MCF 10A (cell line): ENCODE measurements at regions not wholly inside any gene's neighbourhood (a gene's known extent, or its start where the extent isn't known, plus 50 kb on each side); places are given as distances from the start of the nearest gene placed in this dataset.

Experiments used
- BruUV-seq: library from RNA; stranded (reverse); fragments of 400-500 nt; replicated peaks from 2 replicates; lab custom pipeline; 2021; lab: Mats Ljungman, UMichigan
- CTCF ChIA-PET: fragments of 300-600 bp; sonication (Branson Sonifier 250); formaldehyde crosslinking; extraction: SDS; loops from one replicate; lab custom pipeline; 2021; ENCODE audit warnings: antibody characterized with exemption, inconsistent platforms; lab: Yijun Ruan, JAX
- POLR2A ChIA-PET: fragments of 300-600, 350-650 bp; sonication (Branson Sonifier 250); formaldehyde crosslinking; extraction: SDS; loops from one replicate; lab custom pipeline; 2020; ENCODE audit warnings: antibody characterized with exemption, inconsistent platforms; lab: Yijun Ruan, JAX
- DNase-seq: peaks from one replicate; pipeline ENCODE4 v3.0.0-alpha.2; 2018; ENCODE audit not compliant: unreplicated experiment
- H3K27ac Mint-ChIP-seq: one replicate; pipeline ENCODE4 v1.8.0; 2022; ENCODE audit warnings: mild to moderate bottlenecking, low read depth, mixed read lengths; ENCODE audit not compliant: unreplicated experiment
- H3K27me3 Mint-ChIP-seq: one replicate; pipeline ENCODE4 v1.8.0; 2022; ENCODE audit warnings: mixed read lengths; ENCODE audit not compliant: insufficient read depth, unreplicated experiment
- H3K36me3 Mint-ChIP-seq: one replicate; pipeline ENCODE4 v1.8.0; 2022; ENCODE audit warnings: mild to moderate bottlenecking, moderate library complexity, mixed read lengths; ENCODE audit not compliant: insufficient read depth, unreplicated experiment
- H3K4me1 Mint-ChIP-seq: one replicate; pipeline ENCODE4 v1.8.0; 2022; ENCODE audit warnings: mixed read lengths; ENCODE audit not compliant: insufficient read depth, unreplicated experiment
- H3K4me3 Mint-ChIP-seq: one replicate; pipeline ENCODE4 v1.8.0; 2022; ENCODE audit warnings: mild to moderate bottlenecking, moderate library complexity, mixed read lengths; ENCODE audit not compliant: unreplicated experiment
- H3K9me3 Mint-ChIP-seq: one replicate; pipeline ENCODE4 v1.8.0; 2022; ENCODE audit warnings: mixed read lengths; ENCODE audit not compliant: unreplicated experiment
- CTCF ChIP-seq: fragments of 200-600 bp; IDR thresholded peaks from one replicate; pipeline ENCODE4 v1.8.0; 2022; ENCODE audit warnings: antibody characterized with exemption, mild to moderate bottlenecking; ENCODE audit not compliant: unreplicated experiment
- intact Hi-C: fragments of 100-400 bp; cut with micrococcal nuclease; formaldehyde crosslinking; loops from 2 replicates; pipeline ENCODE4 v1.14.1; 2022

GRCh38 chr2:9694661-9695234 lies 64.0 kb upstream of the YWHAQ start:
- Mint-ChIP-seq H3K27ac (no peak overlapping the region), H3K9me3 (no peaks in the 10 kb centered on the region), H3K4me3 (no peak overlapping the region), H3K36me3 (no peaks in the 10 kb centered on the region), H3K27me3 (no peaks in the 10 kb centered on the region), H3K4me1 (peaks cover 17% of the 10 kb centered on the region)
- BruUV-seq = no TSS peak
- intact Hi-C loops = no loop called here
- no peak for TF ChIP-seq CTCF
- ChIA-PET POLR2A (interaction anchor here (2.2 kb wide), 1 partner anchor 65 kb away, joined by 6 read pairs; no protein-coding TSS in a partner anchor), CTCF (interaction anchor here (0.6 kb wide), 1 partner anchor 126 kb away, joined by 4 read pairs; no protein-coding TSS in a partner anchor)
- no peak for DNase-seq

GRCh38 chr2:9695941-9696340 lies 65.1 kb upstream of the YWHAQ start:
- no peaks in the 10 kb centered on the region for H3K27me3 Mint-ChIP-seq
- no peak for TF ChIP-seq CTCF
- H3K27ac Mint-ChIP-seq = no peak overlapping the region
- no peak overlapping the region for H3K4me3 Mint-ChIP-seq
- H3K4me1 Mint-ChIP-seq = peaks cover 9% of the 10 kb centered on the region
- ChIA-PET POLR2A (interaction anchor here (1.2 to 2.2 kb wide), 2 partner anchors 41 to 66 kb away, joined by 3 to 6 read pairs; no protein-coding TSS in a partner anchor), CTCF (interaction anchor here (0.6 kb wide), 1 partner anchor 555 kb away, joined by 3 read pairs; no protein-coding TSS in a partner anchor)
- no TSS peak for BruUV-seq
- no peaks in the 10 kb centered on the region for H3K36me3 Mint-ChIP-seq
- H3K9me3 Mint-ChIP-seq = no peaks in the 10 kb centered on the region
- DNase-seq = no peak
- intact Hi-C loops = no loop called here

- Mint-ChIP-seq H3K27ac (no peak overlapping the region), H3K36me3 (no peaks in the 10 kb centered on the region), H3K27me3 (no peaks in the 10 kb centered on the region), H3K9me3 (no peaks in the 10 kb centered on the region), H3K4me3 (no peak overlapping the region), H3K4me1 (peaks cover 9% of the 10 kb centered on the region)
- BruUV-seq = no TSS peak
- intact Hi-C loops = no loop called here
- DNase-seq = no peak
- no peak for TF ChIP-seq CTCF
- CTCF ChIA-PET = interaction anchor here (0.7 kb wide), 1 partner anchor 74 kb away, joined by 3 read pairs; no protein-coding TSS in a partner anchor
- POLR2A ChIA-PET = interaction anchor here (1.2 kb wide), 1 partner anchor 41 kb away, joined by 3 read pairs; no protein-coding TSS in a partner anchor
Observed at GRCh38 chr2:9696731-9697130, 65.9 kb upstream of the YWHAQ start.

GRCh38 chr2:9697909-9698308 lies 67.1 kb upstream of the YWHAQ start:
- CTCF ChIA-PET = no interaction called here
- Mint-ChIP-seq H3K27me3 (no peaks in the 10 kb centered on the region), H3K4me3 (no peak overlapping the region), H3K4me1 (peaks cover 14% of the 10 kb centered on the region), H3K36me3 (no peaks in the 10 kb centered on the region), H3K27ac (no peak overlapping the region), H3K9me3 (no peaks in the 10 kb centered on the region)
- POLR2A ChIA-PET = no interaction called here
- TF ChIP-seq CTCF = no peak
- BruUV-seq = no TSS peak
- DNase-seq = no peak
- intact Hi-C loops = no loop called here
